Chondrocyte (in vitro differentiated cells): ENCODE measurements at regions not wholly inside any gene's neighbourhood (a gene's known extent, or its start where the extent isn't known, plus 50 kb on each side); places are given as distances from the start of the nearest gene placed in this dataset.

Experiments used
- DNase-seq: peaks from one replicate; pipeline ENCODE4 v3.0.0; 2021; ENCODE audit warnings: mixed read lengths, low spot score
- H3K27ac Mint-ChIP-seq: one replicate; pipeline ENCODE4 v1.8.0; 2021; ENCODE audit warnings: mild to moderate bottlenecking, moderate library complexity, mixed read lengths; ENCODE audit not compliant: unreplicated experiment
- H3K27me3 Mint-ChIP-seq: 2 replicates; pipeline ENCODE4 v1.8.0; 2021; ENCODE audit warnings: low read depth, mixed read lengths
- H3K36me3 Mint-ChIP-seq: 2 replicates; pipeline ENCODE4 v1.8.0; 2021; ENCODE audit warnings: low read depth, mixed read lengths
- H3K4me1 Mint-ChIP-seq: 2 replicates; pipeline ENCODE4 v1.8.0; 2021; ENCODE audit warnings: low read depth, mild to moderate bottlenecking, mixed read lengths
- H3K4me3 Mint-ChIP-seq: one replicate; pipeline ENCODE4 v1.8.0; 2021; ENCODE audit warnings: mild to moderate bottlenecking, moderate library complexity, mixed read lengths; ENCODE audit not compliant: unreplicated experiment
- H3K9me3 Mint-ChIP-seq: 2 replicates; pipeline ENCODE4 v1.8.0; 2021; ENCODE audit warnings: low read depth, mixed read lengths
- CTCF ChIP-seq: fragments of 200-600 bp; sonication (generic); IDR thresholded peaks from 2 replicates; pipeline ENCODE4 v1.5.0; 2021; ENCODE audit warnings: antibody characterized with exemption, mild to moderate bottlenecking, moderate library complexity

GRCh38 chr2:20914087-20914486 is 91.2 kb upstream of the LDAH start:
- Mint-ChIP-seq H3K4me3 (no peak overlapping the region), H3K4me1 (peaks cover 33% of the 10 kb centered on the region), H3K9me3 (peaks cover 4% of the 10 kb centered on the region), H3K27ac (no peak overlapping the region), H3K36me3 (peaks cover 8% of the 10 kb centered on the region), H3K27me3 (peaks cover 6% of the 10 kb centered on the region)
- no peak for DNase-seq
- no peak for TF ChIP-seq CTCF

- peaks cover 12% of the 10 kb centered on the region for H3K36me3 Mint-ChIP-seq
- H3K9me3 Mint-ChIP-seq, result peaks cover 8% of the 10 kb centered on the region
- TF ChIP-seq CTCF, result no peak
- H3K4me1 Mint-ChIP-seq, result peaks cover 27% of the 10 kb centered on the region
- H3K27ac Mint-ChIP-seq, result no peak overlapping the region
- H3K27me3 Mint-ChIP-seq, result peaks cover 11% of the 10 kb centered on the region
- DNase-seq, result no peak
- no peak overlapping the region for H3K4me3 Mint-ChIP-seq
Observed at GRCh38 chr2:20913491-20913890, 90.6 kb upstream of the LDAH start.

- Mint-ChIP-seq H3K9me3 (no peaks in the 10 kb centered on the region), H3K36me3 (peaks cover 2% of the 10 kb centered on the region), H3K27me3 (peaks cover 56% of the 10 kb centered on the region), H3K4me3 (no peak overlapping the region), H3K4me1 (no peaks in the 10 kb centered on the region), H3K27ac (no peak overlapping the region)
- TF ChIP-seq CTCF, result no peak
- DNase-seq, result no peak
Observed at GRCh38 chr2:20900052-20900636, 77.2 kb upstream of the LDAH start.

GRCh38 chr2:20897874-20898453 is 75.1 kb upstream of the LDAH start:
- Mint-ChIP-seq H3K4me3 (no peak overlapping the region), H3K27me3 (peaks cover 51% of the 10 kb centered on the region), H3K36me3 (peaks cover 5% of the 10 kb centered on the region), H3K4me1 (no peaks in the 10 kb centered on the region), H3K27ac (no peak overlapping the region), H3K9me3 (peaks cover 13% of the 10 kb centered on the region)
- no peak for TF ChIP-seq CTCF
- DNase-seq, result no peak

- H3K27ac Mint-ChIP-seq, result no peak overlapping the region
- H3K27me3 Mint-ChIP-seq, result peaks cover 52% of the 10 kb centered on the region
- peaks cover 18% of the 10 kb centered on the region for H3K9me3 Mint-ChIP-seq
- H3K4me1 Mint-ChIP-seq, result no peaks in the 10 kb centered on the region
- peaks cover 6% of the 10 kb centered on the region for H3K36me3 Mint-ChIP-seq
- no peak for DNase-seq
- TF ChIP-seq CTCF, result no peak
- no peak overlapping the region for H3K4me3 Mint-ChIP-seq
Observed at GRCh38 chr2:20897047-20897446, 74.1 kb upstream of the LDAH start.
